Lung (tissue), 11 donors: ENCODE measurements at regions not wholly inside any gene's neighbourhood (a gene's known extent, or its start where the extent isn't known, plus 50 kb on each side); places are given as distances from the start of the nearest gene placed in this dataset.

Experiments used
- ATAC-seq: fragments of 200-7000 bp; cut with Tn5 transposase; one replicate; pipeline ENCODE4 v1.9.1; 2020; ENCODE audit warnings: moderate number of reproducible peaks; ENCODE audit not compliant: insufficient read depth, low FRiP score
- DNase-seq, 3 donors: peaks; one replicate each; pipeline ENCODE4 v3.0.0-alpha.2; 2013 to 2017
- H3K27ac ChIP-seq, 2 donors: one replicate each; pipeline ENCODE4 v1.5.1; 2013; ENCODE audit warnings: mild to moderate bottlenecking in 2 of 2, moderate library complexity in 2 of 2, control low read depth in 1 of 2, inconsistent platforms in 1 of 2, low read depth in 1 of 2, low read length in 1 of 2
- H3K27me3 ChIP-seq, 3 donors: one replicate each; pipeline ENCODE4 v1.5.1; 2013; ENCODE audit warnings: low read length in 2 of 3; ENCODE audit not compliant: control insufficient read depth in 3 of 3, insufficient read depth in 3 of 3
- H3K36me3 ChIP-seq, 4 donors: one replicate each; pipeline ENCODE4 v1.5.1; 2013; ENCODE audit warnings: low read length in 4 of 4, mild to moderate bottlenecking in 1 of 4, moderate library complexity in 1 of 4; ENCODE audit not compliant: control insufficient read depth in 4 of 4, insufficient read depth in 4 of 4
- H3K4me1 ChIP-seq, 5 donors: one replicate each; pipeline ENCODE4 v1.5.1; 2013; ENCODE audit warnings: low read length in 5 of 5, mild to moderate bottlenecking in 2 of 5, moderate library complexity in 1 of 5; ENCODE audit not compliant: control insufficient read depth in 5 of 5, insufficient read depth in 5 of 5
- H3K4me3 ChIP-seq: one replicate; pipeline ENCODE4 v1.5.1; 2013; ENCODE audit warnings: mild to moderate bottlenecking, control low read depth, moderate library complexity
- H3K9ac ChIP-seq, 2 donors: one replicate each; pipeline ENCODE4 v1.5.1; 2013; ENCODE audit warnings: low read length in 2 of 2, control low read depth in 1 of 2; ENCODE audit not compliant: insufficient read depth in 1 of 2
- H3K9me3 ChIP-seq, 4 donors: one replicate each; pipeline ENCODE4 v1.5.1; 2013; ENCODE audit warnings: low read length in 3 of 4, mild to moderate bottlenecking in 1 of 4, moderate library complexity in 1 of 4; ENCODE audit not compliant: control insufficient read depth in 4 of 4, insufficient read depth in 3 of 4
- CTCF ChIP-seq: IDR thresholded peaks from 2 replicates; pipeline ENCODE4 v1.5.1; 2012; ENCODE audit warnings: mild to moderate bottlenecking; ENCODE audit errors: control extremely low read depth, extremely low read depth
- WGBS, 2 donors: extraction: QIAGEN DNeasy Blood & Tissue Kit; methylation state at CpG; one replicate each; pipeline ENCODE4 v1.1.7; 2013; 5-methylcytosine and 5-hydroxymethylcytosine counted together
- donor health status: control.
- donor health status: control.
- donor health status: Bipolar disorder and iron deficiency.
- donor health status: healthy.
- donor health status: DM: yes; HTN: yes; CAD: no.

- Histone ChIP-seq H3K27me3 (no peaks in the 10 kb centered on the region), H3K9ac (no peak overlapping the region), H3K4me3 (no peak overlapping the region), H3K36me3 (no peaks in the 10 kb centered on the region), H3K27ac (peak overlapping the region in 1 of 2 donors; percentile 33), H3K9me3 (no peaks in the 10 kb centered on the region), H3K4me1 (peaks cover 0 to 2% (median 0%) of the 10 kb centered on the region in 5 donors)
- TF ChIP-seq CTCF = no peak
- ATAC-seq = no peak
- WGBS, 2 donors = 59 to 64% methylated on average over 1 of the region's 1 CpG
- no peak for DNase-seq
Measured at GRCh38 chr4:137644201-137644600, 111.9 kb upstream of the PCDH18 start.

- H3K4me1 ChIP-seq = peaks cover 0 to 2% (median 0%) of the 10 kb centered on the region in 5 donors
- H3K27me3 ChIP-seq = no peaks in the 10 kb centered on the region
- H3K9me3 ChIP-seq = no peaks in the 10 kb centered on the region
- ATAC-seq (no peak), DNase-seq (no peak)
- no peak for TF ChIP-seq CTCF
- 83 to 89% methylated on average over 3 of the region's 3 CpGs for WGBS, 2 donors
- no peak overlapping the region for H3K9ac ChIP-seq
- H3K27ac ChIP-seq = no peak overlapping the region
- H3K36me3 ChIP-seq = no peaks in the 10 kb centered on the region
- H3K4me3 ChIP-seq = no peak overlapping the region
Measured at GRCh38 chr4:137641544-137641943, 109.2 kb upstream of the PCDH18 start.

GRCh38 chr4:137640838-137641158 lies 108.5 kb upstream of the PCDH18 start:
- no peak for ATAC-seq
- Histone ChIP-seq H3K27ac (no peak overlapping the region), H3K36me3 (no peaks in the 10 kb centered on the region), H3K9me3 (no peaks in the 10 kb centered on the region), H3K4me3 (no peak overlapping the region), H3K27me3 (no peaks in the 10 kb centered on the region), H3K4me1 (peaks cover 0 to 3% (median 0%) of the 10 kb centered on the region in 5 donors), H3K9ac (no peak overlapping the region)
- TF ChIP-seq CTCF = no peak
- WGBS, 2 donors = 85 to 92% methylated on average over 1 of the region's 1 CpG
- DNase-seq = no peak

GRCh38 chr4:137640156-137640837 lies 108.0 kb upstream of the PCDH18 start:
- no peaks in the 10 kb centered on the region for H3K9me3 ChIP-seq
- WGBS, 2 donors = 91 to 92% methylated on average over 4 of the region's 4 CpGs
- no peak for DNase-seq
- no peak overlapping the region for H3K27ac ChIP-seq
- no peak for TF ChIP-seq CTCF
- ATAC-seq = no peak
- no peak overlapping the region for H3K4me3 ChIP-seq
- H3K27me3 ChIP-seq = no peaks in the 10 kb centered on the region
- H3K4me1 ChIP-seq = peaks cover 0 to 8% (median 0%) of the 10 kb centered on the region in 5 donors
- H3K9ac ChIP-seq = no peak overlapping the region
- H3K36me3 ChIP-seq = no peaks in the 10 kb centered on the region
